ENCODE measurements at regions not wholly inside any gene's neighbourhood (a gene's known extent, or its start where the extent isn't known, plus 50 kb on each side); places are given as distances from the start of the nearest gene placed in this dataset.
"Not testable (repeated sequence)": the region's sequence is repeated elsewhere in the genome, so short reads cannot be mapped to it uniquely, and the experiment has no call there.

- no peak for DNase-seq (ENCODE audit: low read depth, low spot score)
Measured at GRCh38 chr18:30929718-30930117, 112.8 kb downstream of the DSC3 start.

GRCh38 chr18:30929065-30929464 is 113.5 kb downstream of the DSC3 start:
- no peak for DNase-seq (ENCODE audit: low read depth, low spot score)

GRCh38 chr18:30927517-30928075 is 114.9 kb downstream of the DSC3 start:
- no peak for DNase-seq (ENCODE audit: low read depth, low spot score)

- no peak for DNase-seq (ENCODE audit: low read depth, low spot score)
Measured at GRCh38 chr18:30927042-30927441, 115.5 kb downstream of the DSC3 start.

- DNase-seq (ENCODE audit: low read depth, low spot score): no peak
Measured at GRCh38 chr18:30925795-30926194, 116.7 kb downstream of the DSC3 start.

- DNase-seq (ENCODE audit: low read depth, low spot score): no peak
Measured at GRCh38 chr18:30920757-30921156, 121.8 kb downstream of the DSC3 start.

- no peak for DNase-seq (ENCODE audit: low read depth, low spot score)
Measured at GRCh38 chr18:30920351-30920750, 122.2 kb downstream of the DSC3 start.

GRCh38 chr18:30917651-30918050 is 124.9 kb downstream of the DSC3 start:
- no peak for DNase-seq (ENCODE audit: low read depth, low spot score)

- DNase-seq (ENCODE audit: low read depth, low spot score): no peak
Measured at GRCh38 chr18:30915336-30915988, 127.1 kb downstream of the DSC3 start.

GRCh38 chr18:30908381-30908780 is 134.2 kb downstream of the DSC3 start:
- no peak for DNase-seq (ENCODE audit: low read depth, low spot score)

GRCh38 chr18:30903566-30903965 is 139.0 kb downstream of the DSC3 start:
- no peak for DNase-seq (ENCODE audit: low read depth, low spot score)

GRCh38 chr18:30889519-30890301 is 152.8 kb downstream of the DSC3 start:
- DNase-seq (ENCODE audit: low read depth, low spot score): peak; percentile 29

GRCh38 chr18:30888344-30888743 is 154.2 kb downstream of the DSC3 start:
- no peak for DNase-seq (ENCODE audit: low read depth, low spot score)

GRCh38 chr18:30886998-30887397 is 155.5 kb downstream of the DSC3 start:
- no peak for DNase-seq (ENCODE audit: low read depth, low spot score)

GRCh38 chr18:30870466-30870865 is 172.1 kb downstream of the DSC3 start:
- DNase-seq (ENCODE audit: low read depth, low spot score): no peak

- DNase-seq (ENCODE audit: low read depth, low spot score): no peak
Measured at GRCh38 chr18:30862900-30863299, 179.6 kb downstream of the DSC3 start.

- no peak for DNase-seq (ENCODE audit: low read depth, low spot score)
Measured at GRCh38 chr18:30860741-30861140, 181.8 kb downstream of the DSC3 start.

- no peak for DNase-seq (ENCODE audit: low read depth, low spot score)
Measured at GRCh38 chr18:30859036-30859435, 183.5 kb downstream of the DSC3 start.

- no peak for DNase-seq (ENCODE audit: low read depth, low spot score)
Measured at GRCh38 chr18:30858560-30858959, 184.0 kb downstream of the DSC3 start.

GRCh38 chr18:30855762-30856161 is 186.8 kb downstream of the DSC3 start:
- no peak for DNase-seq (ENCODE audit: low read depth, low spot score)

- DNase-seq (ENCODE audit: low read depth, low spot score): no peak
Measured at GRCh38 chr18:30852980-30853379, 189.6 kb downstream of the DSC3 start.

- DNase-seq (ENCODE audit: low read depth, low spot score): no peak
Measured at GRCh38 chr18:30852541-30852940, 190.0 kb downstream of the DSC3 start.

GRCh38 chr18:30839056-30839561 is 203.4 kb downstream of the DSC3 start:
- not testable (repeated sequence) for DNase-seq (ENCODE audit: low read depth, low spot score)
